ENCODE measurements at regions not wholly inside any gene's neighbourhood (a gene's known extent, or its start where the extent isn't known, plus 50 kb on each side); places are given as distances from the start of the nearest gene placed in this dataset.

- TF ChIP-seq CTCF (IDR thresholded peaks at IDR 0.05; ENCODE audit: extremely low read depth in 1 of 2, insufficient read depth in 1 of 2, low read depth in 1 of 2, low read length in 2 of 2) (no peak), JUN (IDR thresholded peaks at IDR 0.05; ENCODE audit: borderline replicate concordance, insufficient read depth, insufficient read length, low read depth) (no peak)
Measured at GRCh38 chr4:4613641-4614286, 71.9 kb upstream of the STX18 start.

Measured in endothelial cell of umbilical vein (primary cell).